ENCODE measurements at regions not wholly inside any gene's neighbourhood (a gene's known extent, or its start where the extent isn't known, plus 50 kb on each side); places are given as distances from the start of the nearest gene placed in this dataset.

- TF ChIP-seq RAD21 (IDR thresholded peaks at IDR 0.05 in 1 of 2, conservative IDR thresholded peaks at IDR 0.05 in 1 of 2; ENCODE audit: low read depth in 2 of 2, low read length in 2 of 2), result no peak
These were observed 554.4 kb downstream of the IGSF11 start (continued) for GRCh38 chr3:118480101-118480860.
